ENCODE measurements at regions not wholly inside any gene's neighbourhood (a gene's known extent, or its start where the extent isn't known, plus 50 kb on each side); places are given as distances from the start of the nearest gene placed in this dataset.

GRCh38 chr11:129657866-129658525 is 157.7 kb upstream of the TMEM45B start:
- in situ Hi-C loops (cut with HindIII; ENCODE audit: low pct_unique_long_range_greater_than_20kb, low sequenced_read_pairs): no loop called here
- no peaks in the 10 kb centered on the region for H3K27me3 ChIP-seq (ENCODE audit: control insufficient read depth, insufficient read depth, low read length)
- no peak overlapping the region for H3K27ac ChIP-seq (ENCODE audit: low read length)
- intact Hi-C loops (cut with micrococcal nuclease; ENCODE audit: unreplicated experiment): no loop called here
- TF ChIP-seq SIN3A (IDR thresholded peaks at IDR 0.05; ENCODE audit: borderline replicate concordance, insufficient read depth, low read depth, low read length) (no peak), POLR2AphosphoS5 (IDR thresholded peaks at IDR 0.05; ENCODE audit: low read depth, low read length) (no peak), TCF7L2 (IDR thresholded peaks at IDR 0.05; ENCODE audit: low read depth, low read length) (no peak)
- TF ChIP-seq, protein P1, sequence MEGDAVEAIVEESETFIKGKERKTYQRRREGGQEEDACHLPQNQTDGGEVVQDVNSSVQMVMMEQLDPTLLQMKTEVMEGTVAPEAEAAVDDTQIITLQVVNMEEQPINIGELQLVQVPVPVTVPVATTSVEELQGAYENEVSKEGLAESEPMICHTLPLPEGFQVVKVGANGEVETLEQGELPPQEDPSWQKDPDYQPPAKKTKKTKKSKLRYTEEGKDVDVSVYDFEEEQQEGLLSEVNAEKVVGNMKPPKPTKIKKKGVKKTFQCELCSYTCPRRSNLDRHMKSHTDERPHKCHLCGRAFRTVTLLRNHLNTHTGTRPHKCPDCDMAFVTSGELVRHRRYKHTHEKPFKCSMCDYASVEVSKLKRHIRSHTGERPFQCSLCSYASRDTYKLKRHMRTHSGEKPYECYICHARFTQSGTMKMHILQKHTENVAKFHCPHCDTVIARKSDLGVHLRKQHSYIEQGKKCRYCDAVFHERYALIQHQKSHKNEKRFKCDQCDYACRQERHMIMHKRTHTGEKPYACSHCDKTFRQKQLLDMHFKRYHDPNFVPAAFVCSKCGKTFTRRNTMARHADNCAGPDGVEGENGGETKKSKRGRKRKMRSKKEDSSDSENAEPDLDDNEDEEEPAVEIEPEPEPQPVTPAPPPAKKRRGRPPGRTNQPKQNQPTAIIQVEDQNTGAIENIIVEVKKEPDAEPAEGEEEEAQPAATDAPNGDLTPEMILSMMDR (IDR thresholded peaks at IDR 0.05): no peak
- TF ChIP-seq, protein P2, sequence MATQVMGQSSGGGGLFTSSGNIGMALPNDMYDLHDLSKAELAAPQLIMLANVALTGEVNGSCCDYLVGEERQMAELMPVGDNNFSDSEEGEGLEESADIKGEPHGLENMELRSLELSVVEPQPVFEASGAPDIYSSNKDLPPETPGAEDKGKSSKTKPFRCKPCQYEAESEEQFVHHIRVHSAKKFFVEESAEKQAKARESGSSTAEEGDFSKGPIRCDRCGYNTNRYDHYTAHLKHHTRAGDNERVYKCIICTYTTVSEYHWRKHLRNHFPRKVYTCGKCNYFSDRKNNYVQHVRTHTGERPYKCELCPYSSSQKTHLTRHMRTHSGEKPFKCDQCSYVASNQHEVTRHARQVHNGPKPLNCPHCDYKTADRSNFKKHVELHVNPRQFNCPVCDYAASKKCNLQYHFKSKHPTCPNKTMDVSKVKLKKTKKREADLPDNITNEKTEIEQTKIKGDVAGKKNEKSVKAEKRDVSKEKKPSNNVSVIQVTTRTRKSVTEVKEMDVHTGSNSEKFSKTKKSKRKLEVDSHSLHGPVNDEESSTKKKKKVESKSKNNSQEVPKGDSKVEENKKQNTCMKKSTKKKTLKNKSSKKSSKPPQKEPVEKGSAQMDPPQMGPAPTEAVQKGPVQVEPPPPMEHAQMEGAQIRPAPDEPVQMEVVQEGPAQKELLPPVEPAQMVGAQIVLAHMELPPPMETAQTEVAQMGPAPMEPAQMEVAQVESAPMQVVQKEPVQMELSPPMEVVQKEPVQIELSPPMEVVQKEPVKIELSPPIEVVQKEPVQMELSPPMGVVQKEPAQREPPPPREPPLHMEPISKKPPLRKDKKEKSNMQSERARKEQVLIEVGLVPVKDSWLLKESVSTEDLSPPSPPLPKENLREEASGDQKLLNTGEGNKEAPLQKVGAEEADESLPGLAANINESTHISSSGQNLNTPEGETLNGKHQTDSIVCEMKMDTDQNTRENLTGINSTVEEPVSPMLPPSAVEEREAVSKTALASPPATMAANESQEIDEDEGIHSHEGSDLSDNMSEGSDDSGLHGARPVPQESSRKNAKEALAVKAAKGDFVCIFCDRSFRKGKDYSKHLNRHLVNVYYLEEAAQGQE (IDR thresholded peaks at IDR 0.05; ENCODE audit: insufficient read depth in 1 of 2, low read depth in 2 of 2, low read length in 1 of 2): no peak
- no peaks in the 10 kb centered on the region for H3K36me3 ChIP-seq (ENCODE audit: control insufficient read depth, insufficient read depth, low read length)
- ChIA-PET CTCF (no interaction called here), POLR2A (no interaction called here)
- DNase-seq (ENCODE audit: low read depth, low spot score): no peak
- ATAC-seq: no peak
- BruUV-seq (replicated peaks): no TSS peak
- no peak overlapping the region for H3K4me3 ChIP-seq (ENCODE audit: low read depth in 2 of 2, low read length in 2 of 2)
- peaks cover 4% of the 10 kb centered on the region; the same call in 1 of the 2 replicates for H3K9me3 ChIP-seq (ENCODE audit: control insufficient read depth, insufficient read depth, low read depth, low read length)
- no peaks in the 10 kb centered on the region for H3K4me1 ChIP-seq (ENCODE audit: control insufficient read depth, insufficient read depth, low read length)

- no peaks in the 10 kb centered on the region for H3K27me3 ChIP-seq (ENCODE audit: control insufficient read depth, insufficient read depth, low read length)
- H3K9me3 ChIP-seq (ENCODE audit: control insufficient read depth, insufficient read depth, low read depth, low read length): peaks cover 4% of the 10 kb centered on the region; the same call in 1 of the 2 replicates
- H3K4me3 ChIP-seq (ENCODE audit: low read depth in 2 of 2, low read length in 2 of 2): no peak overlapping the region
- H3K4me1 ChIP-seq (ENCODE audit: control insufficient read depth, insufficient read depth, low read length): no peaks in the 10 kb centered on the region
- DNase-seq (ENCODE audit: low read depth, low spot score): no peak
- POLR2A ChIA-PET: no interaction called here
- H3K27ac ChIP-seq (ENCODE audit: low read length): no peak overlapping the region
- intact Hi-C loops (cut with micrococcal nuclease; ENCODE audit: unreplicated experiment): no loop called here
- ATAC-seq: no peak
- in situ Hi-C loops (cut with HindIII; ENCODE audit: low pct_unique_long_range_greater_than_20kb, low sequenced_read_pairs): no loop called here
- no TSS peak for BruUV-seq (replicated peaks)
- CTCF ChIA-PET: interaction anchor here (0.5 kb wide), 1 partner anchor 86 kb away, joined by 7 read pairs; no protein-coding TSS in a partner anchor
- H3K36me3 ChIP-seq (ENCODE audit: control insufficient read depth, insufficient read depth, low read length): no peaks in the 10 kb centered on the region
- TF ChIP-seq, protein P1 (IDR thresholded peaks at IDR 0.05): peak; percentile 25; the same call in 1 of the 2 replicates
- no peak for TF ChIP-seq POLR2AphosphoS5 (IDR thresholded peaks at IDR 0.05; ENCODE audit: low read depth, low read length)
These were observed 157.2 kb upstream of the TMEM45B start for GRCh38 chr11:129658526-129658867.
